Left lobe of liver (tissue), 2 donors: ENCODE measurements at regions not wholly inside any gene's neighbourhood (a gene's known extent, or its start where the extent isn't known, plus 50 kb on each side); places are given as distances from the start of the nearest gene placed in this dataset.
"Not testable (repeated sequence)": the region's sequence is repeated elsewhere in the genome, so short reads cannot be mapped to it uniquely, and the experiment has no call there.

ENCODE experiments used
- ATAC-seq: fragments of 200-7000 bp; cut with Tn5 transposase; one replicate; pipeline ENCODE4 v1.9.1; 2020; ENCODE audit warnings: mild to moderate bottlenecking, moderate library complexity
- DNase-seq: peaks from one replicate; pipeline ENCODE4 v3.0.0-alpha.2; 2020; ENCODE audit warnings: low spot score
- donor health status: DM: no; HTN: no; CAD: no; lungs with moderate emphysema.
- donor health status: DM: no; HTN: yes; CAD: no.

GRCh38 chr9:7315746-7316145 lies 483.8 kb downstream of the DMAC1 start:
- no peak for DNase-seq
- ATAC-seq: no peak

- no peak for DNase-seq
- ATAC-seq: no peak
These were observed 484.5 kb downstream of the DMAC1 start for GRCh38 chr9:7315116-7315515.

GRCh38 chr9:7313389-7313788 lies 486.2 kb downstream of the DMAC1 start:
- ATAC-seq: no peak
- no peak for DNase-seq

- not testable (repeated sequence) for ATAC-seq, DNase-seq
These were observed 490.5 kb downstream of the DMAC1 start for GRCh38 chr9:7309051-7309450.

GRCh38 chr9:7305677-7306076 lies 493.9 kb downstream of the DMAC1 start:
- DNase-seq (no peak), ATAC-seq (no peak)

GRCh38 chr9:7304627-7304995 lies 495.0 kb downstream of the DMAC1 start:
- DNase-seq (no peak), ATAC-seq (no peak)

- DNase-seq: no peak
- no peak for ATAC-seq
These were observed 495.5 kb downstream of the DMAC1 start for GRCh38 chr9:7303907-7304626.

- ATAC-seq: no peak
- DNase-seq: no peak
These were observed 499.1 kb downstream of the DMAC1 start for GRCh38 chr9:7300484-7300883.

GRCh38 chr9:7298123-7298522 lies 501.5 kb downstream of the DMAC1 start:
- ATAC-seq (no peak), DNase-seq (no peak)

GRCh38 chr9:7297521-7297920 lies 502.1 kb downstream of the DMAC1 start:
- ATAC-seq: no peak

GRCh38 chr9:7293091-7293490 lies 506.5 kb downstream of the DMAC1 start:
- no peak for ATAC-seq

More at GRCh38 chr9:7297521-7297920, 502.1 kb downstream of the DMAC1 start:
- DNase-seq: no peak

GRCh38 chr9:7289773-7290172 lies 509.8 kb downstream of the DMAC1 start:
- no peak for ATAC-seq

More at GRCh38 chr9:7293091-7293490, 506.5 kb downstream of the DMAC1 start:
- no peak for DNase-seq

GRCh38 chr9:7287986-7288385 lies 511.6 kb downstream of the DMAC1 start:
- no peak for DNase-seq
- no peak for ATAC-seq

More at GRCh38 chr9:7289773-7290172, 509.8 kb downstream of the DMAC1 start:
- DNase-seq: no peak

GRCh38 chr9:7287065-7287464 lies 512.5 kb downstream of the DMAC1 start:
- no peak for DNase-seq
- no peak for ATAC-seq

- DNase-seq (no peak), ATAC-seq (no peak)
These were observed 513.5 kb downstream of the DMAC1 start for GRCh38 chr9:7286101-7286500.

GRCh38 chr9:7285199-7285598 lies 514.4 kb downstream of the DMAC1 start:
- DNase-seq: no peak
- no peak for ATAC-seq

GRCh38 chr9:7284517-7284916 lies 515.1 kb downstream of the DMAC1 start:
- DNase-seq (no peak), ATAC-seq (no peak)

- DNase-seq (no peak), ATAC-seq (no peak)
These were observed 515.5 kb downstream of the DMAC1 start for GRCh38 chr9:7284117-7284516.

- peak; percentile 71 for ATAC-seq
- no peak for DNase-seq
These were observed 515.8 kb downstream of the KDM4C start for GRCh38 chr9:7273575-7273974.

- no peak for ATAC-seq
- no peak for DNase-seq
These were observed 509.3 kb downstream of the KDM4C start for GRCh38 chr9:7266911-7267595.

- no peak for ATAC-seq
- DNase-seq: no peak
These were observed 507.4 kb downstream of the KDM4C start for GRCh38 chr9:7265181-7265580.

- ATAC-seq: no peak
- DNase-seq: no peak
These were observed 501.9 kb downstream of the KDM4C start for GRCh38 chr9:7259544-7260241.
